CD4-positive, alpha-beta T cell (primary cell): ENCODE measurements at regions not wholly inside any gene's neighbourhood (a gene's known extent, or its start where the extent isn't known, plus 50 kb on each side); places are given as distances from the start of the nearest gene placed in this dataset.

Source experiments
- ATAC-seq: fragments of 200-7000 bp; cut with Tn5 transposase; one replicate; pipeline ENCODE4 v1.10.0; 2022; ENCODE audit warnings: mild to moderate bottlenecking; ENCODE audit not compliant: poor library complexity
- CTCF ChIA-PET: fragments of 350-600 bp; sonication (Branson Sonifier 250); formaldehyde crosslinking; loops from one replicate; lab custom pipeline; 2021; ENCODE audit warnings: antibody characterized with exemption, inconsistent platforms; lab: Charles Lee
- POLR2A ChIA-PET: fragments of 350-600 bp; sonication (Branson Sonifier 250); formaldehyde crosslinking; loops from one replicate; lab custom pipeline; 2021; ENCODE audit warnings: antibody characterized with exemption, inconsistent platforms; lab: Charles Lee
- DNase-seq, 14 experiments: peaks; one replicate each; pipeline ENCODE4 v3.0.0-alpha.2; 2013 to 2020; ENCODE audit warnings: mixed read lengths in 2 of 14
- H3K27ac ChIP-seq, 2 donors: one replicate each; pipeline versions ENCODE4 v1.5.1 to v1.7.0; 2013; ENCODE audit warnings: low read length in 2 of 2, low read depth in 1 of 2, mild to moderate bottlenecking in 1 of 2
- H3K27me3 ChIP-seq, 2 experiments: 1 replicate in 1 of 2; 2 replicates in 1 of 2; pipeline versions ENCODE4 v1.6.1 to v1.7.0; 2013; ENCODE audit warnings: low read length in 2 of 2, control low read depth in 1 of 2, mild to moderate bottlenecking in 1 of 2, moderate library complexity in 1 of 2; ENCODE audit not compliant: insufficient read depth in 2 of 2, control insufficient read depth in 1 of 2
- H3K36me3 ChIP-seq: one replicate; pipeline ENCODE4 v1.6.1; 2013; ENCODE audit warnings: low read length, control low read depth; ENCODE audit not compliant: insufficient read depth
- H3K4me1 ChIP-seq: one replicate; pipeline ENCODE4 v1.6.1; 2013; ENCODE audit warnings: low read length, control low read depth; ENCODE audit not compliant: insufficient read depth
- H3K4me3 ChIP-seq: one replicate; pipeline ENCODE4 v1.5.1; 2013; ENCODE audit warnings: mild to moderate bottlenecking, low read length, moderate library complexity
- H3K9me3 ChIP-seq, 2 experiments: 1 replicate in 1 of 2; 2 replicates in 1 of 2; pipeline versions ENCODE4 v1.6.1 to v1.7.0; 2013; ENCODE audit warnings: low read length in 2 of 2, mild to moderate bottlenecking in 2 of 2, control low read depth in 1 of 2, moderate library complexity in 1 of 2; ENCODE audit not compliant: control insufficient read depth in 1 of 2, insufficient read depth in 1 of 2
- H3K27ac Mint-ChIP-seq: one replicate; pipeline ENCODE4 v1.8.0; 2020; ENCODE audit warnings: mixed read lengths
- H3K27me3 Mint-ChIP-seq: one replicate; pipeline ENCODE4 v1.8.0; 2021; ENCODE audit warnings: mixed read lengths
- H3K36me3 Mint-ChIP-seq: one replicate; pipeline ENCODE4 v1.8.0; 2021; ENCODE audit warnings: low read depth, mixed read lengths
- H3K4me1 Mint-ChIP-seq: one replicate; pipeline ENCODE4 v1.8.0; 2021; ENCODE audit warnings: low read depth, mixed read lengths
- H3K4me3 Mint-ChIP-seq: one replicate; pipeline ENCODE4 v1.8.0; 2020; ENCODE audit warnings: mild to moderate bottlenecking, mixed read lengths
- H3K9me3 Mint-ChIP-seq: one replicate; pipeline ENCODE4 v1.8.0; 2020; ENCODE audit warnings: mixed read lengths
- intact Hi-C, 2 experiments: fragments of 100-400 bp; cut with DNase I in 1 of 2; cut with micrococcal nuclease in 1 of 2; formaldehyde crosslinking; loops; one replicate each; pipeline versions ENCODE4 v1.15.1 to v1.9.0; 2023 to 2025; cut with DNase I, micrococcal nuclease
- TF ChIP-seq, protein P1 (sequence below): fragments of 200-600 bp; IDR thresholded peaks from one replicate; pipeline ENCODE4 v1.8.0; 2022; ENCODE audit warnings: antibody characterized with exemption, mild to moderate bottlenecking

- intact Hi-C loops = no loop called here
- Histone ChIP-seq H3K4me1 (no peaks in the 10 kb centered on the region), H3K4me3 (no peak overlapping the region), H3K27me3 (no peaks in the 10 kb centered on the region), H3K27ac (no peak overlapping the region), H3K36me3 (no peaks in the 10 kb centered on the region), H3K9me3 (no peaks in the 10 kb centered on the region)
- no peak overlapping the region for H3K4me3 Mint-ChIP-seq
- no peak for ATAC-seq
- no peaks in the 10 kb centered on the region for H3K27me3 Mint-ChIP-seq
- H3K4me1 Mint-ChIP-seq = no peaks in the 10 kb centered on the region
- H3K27ac Mint-ChIP-seq = no peak overlapping the region
- POLR2A ChIA-PET = no interaction called here
- peaks cover 11% of the 10 kb centered on the region for H3K9me3 Mint-ChIP-seq
- CTCF ChIA-PET = no interaction called here
- DNase-seq = no peak
- H3K36me3 Mint-ChIP-seq = no peaks in the 10 kb centered on the region
- TF ChIP-seq, protein P1, sequence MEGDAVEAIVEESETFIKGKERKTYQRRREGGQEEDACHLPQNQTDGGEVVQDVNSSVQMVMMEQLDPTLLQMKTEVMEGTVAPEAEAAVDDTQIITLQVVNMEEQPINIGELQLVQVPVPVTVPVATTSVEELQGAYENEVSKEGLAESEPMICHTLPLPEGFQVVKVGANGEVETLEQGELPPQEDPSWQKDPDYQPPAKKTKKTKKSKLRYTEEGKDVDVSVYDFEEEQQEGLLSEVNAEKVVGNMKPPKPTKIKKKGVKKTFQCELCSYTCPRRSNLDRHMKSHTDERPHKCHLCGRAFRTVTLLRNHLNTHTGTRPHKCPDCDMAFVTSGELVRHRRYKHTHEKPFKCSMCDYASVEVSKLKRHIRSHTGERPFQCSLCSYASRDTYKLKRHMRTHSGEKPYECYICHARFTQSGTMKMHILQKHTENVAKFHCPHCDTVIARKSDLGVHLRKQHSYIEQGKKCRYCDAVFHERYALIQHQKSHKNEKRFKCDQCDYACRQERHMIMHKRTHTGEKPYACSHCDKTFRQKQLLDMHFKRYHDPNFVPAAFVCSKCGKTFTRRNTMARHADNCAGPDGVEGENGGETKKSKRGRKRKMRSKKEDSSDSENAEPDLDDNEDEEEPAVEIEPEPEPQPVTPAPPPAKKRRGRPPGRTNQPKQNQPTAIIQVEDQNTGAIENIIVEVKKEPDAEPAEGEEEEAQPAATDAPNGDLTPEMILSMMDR = no peak
These were observed 66.2 kb downstream of the IZUMO3 start for GRCh38 chr9:24479361-24480059.

GRCh38 chr9:24464319-24464951 lies 81.3 kb downstream of the IZUMO3 start:
- no peak overlapping the region for H3K27ac Mint-ChIP-seq
- intact Hi-C loops = no loop called here
- Histone ChIP-seq H3K9me3 (no peaks in the 10 kb centered on the region), H3K4me1 (no peaks in the 10 kb centered on the region), H3K27ac (no peak overlapping the region), H3K27me3 (no peaks in the 10 kb centered on the region), H3K4me3 (no peak overlapping the region), H3K36me3 (no peaks in the 10 kb centered on the region)
- TF ChIP-seq, protein P1 = no peak
- H3K27me3 Mint-ChIP-seq = no peaks in the 10 kb centered on the region
- ChIA-PET POLR2A (no interaction called here), CTCF (no interaction called here)
- no peaks in the 10 kb centered on the region for H3K4me1 Mint-ChIP-seq
- no peak overlapping the region for H3K4me3 Mint-ChIP-seq
- peaks cover 15% of the 10 kb centered on the region for H3K9me3 Mint-ChIP-seq
- H3K36me3 Mint-ChIP-seq = no peaks in the 10 kb centered on the region
- DNase-seq = no peak
- ATAC-seq = no peak

DNA sequence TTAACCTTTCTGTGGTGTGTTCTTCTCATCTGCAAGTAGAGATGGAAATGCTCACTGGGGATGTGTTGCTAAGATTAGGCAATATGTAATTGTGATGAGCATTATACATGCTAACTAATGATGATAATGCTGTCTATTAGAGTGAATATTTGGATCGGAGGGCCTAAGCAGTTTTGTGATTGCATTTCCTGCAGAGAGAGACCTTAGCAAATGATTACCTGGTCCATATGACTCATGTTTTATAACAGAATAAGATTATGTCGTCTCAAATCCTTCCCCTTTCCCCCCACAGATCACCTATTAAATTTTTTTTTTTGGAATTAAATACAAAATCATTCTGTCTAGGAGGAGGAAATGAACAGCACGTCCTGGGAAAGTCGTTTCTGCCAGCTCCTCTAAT lies 82.7 kb downstream of the IZUMO3 start:
- Mint-ChIP-seq H3K27ac (no peak overlapping the region), H3K4me1 (no peaks in the 10 kb centered on the region), H3K27me3 (no peaks in the 10 kb centered on the region), H3K4me3 (no peak overlapping the region), H3K36me3 (no peaks in the 10 kb centered on the region), H3K9me3 (peaks cover 13% of the 10 kb centered on the region)
- H3K4me3 ChIP-seq = no peak overlapping the region
- H3K27ac ChIP-seq = no peak overlapping the region
- no peaks in the 10 kb centered on the region for H3K27me3 ChIP-seq
- H3K9me3 ChIP-seq = no peaks in the 10 kb centered on the region
- DNase-seq (no peak), ATAC-seq (no peak)
- intact Hi-C loops = no loop called here
- H3K4me1 ChIP-seq = no peaks in the 10 kb centered on the region
- TF ChIP-seq, protein P1 = no peak
- CTCF ChIA-PET = no interaction called here
- POLR2A ChIA-PET = no interaction called here
- H3K36me3 ChIP-seq = no peaks in the 10 kb centered on the region
